Osteocyte (in vitro differentiated cells): ENCODE measurements at regions not wholly inside any gene's neighbourhood (a gene's known extent, or its start where the extent isn't known, plus 50 kb on each side); places are given as distances from the start of the nearest gene placed in this dataset.

Source experiments
- DNase-seq: peaks from one replicate; pipeline ENCODE4 v3.0.0; 2021; ENCODE audit warnings: mixed read lengths; ENCODE audit not compliant: unreplicated experiment; ENCODE audit errors: extremely low spot score
- H3K27ac Mint-ChIP-seq: one replicate; pipeline ENCODE4 v1.8.0; 2021; ENCODE audit warnings: mild to moderate bottlenecking, mixed read lengths; ENCODE audit not compliant: unreplicated experiment
- H3K27me3 Mint-ChIP-seq: one replicate; pipeline ENCODE4 v1.8.0; 2021; ENCODE audit warnings: mixed read lengths; ENCODE audit not compliant: unreplicated experiment
- H3K36me3 Mint-ChIP-seq: one replicate; pipeline ENCODE4 v1.8.0; 2021; ENCODE audit warnings: mixed read lengths; ENCODE audit not compliant: unreplicated experiment
- H3K4me1 Mint-ChIP-seq: one replicate; pipeline ENCODE4 v1.8.0; 2021; ENCODE audit warnings: mixed read lengths; ENCODE audit not compliant: unreplicated experiment
- H3K4me3 Mint-ChIP-seq: one replicate; pipeline ENCODE4 v1.8.0; 2021; ENCODE audit warnings: mild to moderate bottlenecking, moderate library complexity, mixed read lengths; ENCODE audit not compliant: unreplicated experiment
- H3K9me3 Mint-ChIP-seq: one replicate; pipeline ENCODE4 v1.8.0; 2021; ENCODE audit warnings: mixed read lengths; ENCODE audit not compliant: unreplicated experiment
- TF ChIP-seq, protein P1 (sequence below): fragments of 200-600 bp; sonication (generic); IDR thresholded peaks from 2 replicates; pipeline ENCODE4 v1.5.0; 2021; ENCODE audit warnings: antibody characterized with exemption, mild to moderate bottlenecking, moderate library complexity

DNA sequence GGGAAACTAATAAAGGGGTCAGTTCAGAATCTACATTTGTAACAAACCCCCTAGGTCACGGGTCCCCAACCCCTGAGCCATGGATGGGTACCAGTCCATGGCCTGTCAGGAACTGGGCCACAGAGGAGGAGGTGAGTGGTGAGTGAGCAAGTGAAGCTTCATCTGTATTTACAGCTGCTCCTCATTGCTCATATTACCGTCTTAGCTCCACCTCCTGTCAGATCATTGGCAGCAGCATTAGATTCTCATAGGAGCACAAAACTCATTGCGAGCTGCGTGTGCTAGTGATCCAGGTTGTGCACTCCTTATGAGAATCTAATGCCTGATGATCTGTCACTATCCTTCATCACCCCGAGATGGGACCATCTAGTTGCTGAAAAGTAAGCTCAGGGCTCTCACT is 88.4 kb upstream of the MPP7 start:
- Mint-ChIP-seq H3K4me3 (no peak overlapping the region), H3K27me3 (peaks cover 8% of the 10 kb centered on the region), H3K36me3 (no peaks in the 10 kb centered on the region), H3K27ac (no peak overlapping the region), H3K9me3 (no peaks in the 10 kb centered on the region), H3K4me1 (peaks cover 5% of the 10 kb centered on the region)
- TF ChIP-seq, protein P1, sequence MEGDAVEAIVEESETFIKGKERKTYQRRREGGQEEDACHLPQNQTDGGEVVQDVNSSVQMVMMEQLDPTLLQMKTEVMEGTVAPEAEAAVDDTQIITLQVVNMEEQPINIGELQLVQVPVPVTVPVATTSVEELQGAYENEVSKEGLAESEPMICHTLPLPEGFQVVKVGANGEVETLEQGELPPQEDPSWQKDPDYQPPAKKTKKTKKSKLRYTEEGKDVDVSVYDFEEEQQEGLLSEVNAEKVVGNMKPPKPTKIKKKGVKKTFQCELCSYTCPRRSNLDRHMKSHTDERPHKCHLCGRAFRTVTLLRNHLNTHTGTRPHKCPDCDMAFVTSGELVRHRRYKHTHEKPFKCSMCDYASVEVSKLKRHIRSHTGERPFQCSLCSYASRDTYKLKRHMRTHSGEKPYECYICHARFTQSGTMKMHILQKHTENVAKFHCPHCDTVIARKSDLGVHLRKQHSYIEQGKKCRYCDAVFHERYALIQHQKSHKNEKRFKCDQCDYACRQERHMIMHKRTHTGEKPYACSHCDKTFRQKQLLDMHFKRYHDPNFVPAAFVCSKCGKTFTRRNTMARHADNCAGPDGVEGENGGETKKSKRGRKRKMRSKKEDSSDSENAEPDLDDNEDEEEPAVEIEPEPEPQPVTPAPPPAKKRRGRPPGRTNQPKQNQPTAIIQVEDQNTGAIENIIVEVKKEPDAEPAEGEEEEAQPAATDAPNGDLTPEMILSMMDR: no peak
- DNase-seq: no peak

DNA sequence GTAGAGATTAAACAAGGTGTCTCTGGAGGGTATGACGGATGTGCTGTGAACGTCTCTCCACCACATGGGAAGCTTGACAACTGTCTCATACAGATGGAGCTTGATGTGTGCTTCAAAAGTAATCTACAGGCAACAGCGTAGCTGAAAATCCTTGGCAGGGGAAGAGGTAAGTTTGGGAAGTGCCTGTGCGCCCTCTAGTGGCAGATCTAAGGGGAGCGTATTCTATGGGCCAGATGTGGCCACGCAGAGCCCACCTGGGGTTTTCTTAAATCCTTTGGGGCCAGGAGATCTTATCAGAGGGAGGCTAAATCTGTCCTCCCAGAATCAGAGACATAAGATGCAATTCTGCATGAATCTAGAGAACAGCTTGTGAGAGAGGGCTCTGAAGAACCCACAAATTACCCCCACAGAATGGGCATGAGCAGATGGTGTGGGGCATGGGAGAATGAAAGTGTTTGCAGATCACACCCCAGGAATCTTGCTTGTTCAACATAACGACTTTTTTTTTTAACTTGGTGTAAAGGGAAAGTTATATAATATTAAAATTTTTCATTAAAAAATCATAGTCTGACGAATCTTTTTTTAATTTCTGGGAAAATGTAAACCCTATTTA is 91.2 kb upstream of the MPP7 start:
- TF ChIP-seq, protein P1: peak; percentile 95
- Mint-ChIP-seq H3K27me3 (peaks cover 9% of the 10 kb centered on the region), H3K4me3 (no peak overlapping the region), H3K36me3 (no peaks in the 10 kb centered on the region), H3K9me3 (no peaks in the 10 kb centered on the region), H3K4me1 (peaks cover 5% of the 10 kb centered on the region), H3K27ac (no peak overlapping the region)
- DNase-seq: peak; percentile 86

DNA sequence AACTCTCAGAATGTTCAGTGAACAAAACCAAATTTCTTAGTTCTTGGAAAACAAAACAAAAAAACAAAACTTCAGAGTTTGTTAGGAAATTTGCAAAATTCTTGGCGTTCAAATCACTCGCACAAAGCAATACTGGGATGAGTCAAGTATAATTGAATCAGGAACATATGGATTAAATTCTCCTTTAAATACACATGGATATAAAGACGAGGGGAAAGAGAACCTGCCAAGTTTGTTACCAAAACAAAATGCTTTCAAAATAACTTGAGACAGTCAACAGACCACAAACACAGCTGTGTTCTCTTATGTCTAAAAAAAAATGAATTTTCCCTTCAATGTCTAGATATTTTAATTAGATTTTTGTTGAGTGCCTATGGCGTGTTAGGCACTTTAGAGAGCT is 93.5 kb upstream of the MPP7 start:
- Mint-ChIP-seq H3K4me3 (no peak overlapping the region), H3K4me1 (peaks cover 5% of the 10 kb centered on the region), H3K9me3 (no peaks in the 10 kb centered on the region), H3K27me3 (peaks cover 9% of the 10 kb centered on the region), H3K36me3 (no peaks in the 10 kb centered on the region), H3K27ac (no peak overlapping the region)
- TF ChIP-seq, protein P1: no peak
- no peak for DNase-seq

GRCh38 chr10:28397229-28397628 is 94.4 kb upstream of the MPP7 start:
- no peaks in the 10 kb centered on the region for H3K36me3 Mint-ChIP-seq
- H3K9me3 Mint-ChIP-seq: no peaks in the 10 kb centered on the region
- DNase-seq: no peak
- peaks cover 14% of the 10 kb centered on the region for H3K27me3 Mint-ChIP-seq
- TF ChIP-seq, protein P1: no peak
- H3K4me3 Mint-ChIP-seq: no peak overlapping the region
- no peak overlapping the region for H3K27ac Mint-ChIP-seq
- H3K4me1 Mint-ChIP-seq: peaks cover 5% of the 10 kb centered on the region

- no peak overlapping the region for H3K4me3 Mint-ChIP-seq
- TF ChIP-seq, protein P1: no peak
- H3K9me3 Mint-ChIP-seq: no peaks in the 10 kb centered on the region
- H3K36me3 Mint-ChIP-seq: no peaks in the 10 kb centered on the region
- no peak for DNase-seq
- peaks cover 1% of the 10 kb centered on the region for H3K4me1 Mint-ChIP-seq
- no peak overlapping the region for H3K27ac Mint-ChIP-seq
- H3K27me3 Mint-ChIP-seq: peaks cover 16% of the 10 kb centered on the region
Measured at GRCh38 chr10:28400176-28400575, 97.3 kb upstream of the MPP7 start.
